HG03460 (cell line): ENCODE measurements at regions not wholly inside any gene's neighbourhood (a gene's known extent, or its start where the extent isn't known, plus 50 kb on each side); places are given as distances from the start of the nearest gene placed in this dataset.
"Not testable (repeated sequence)": the region's sequence is repeated elsewhere in the genome, so short reads cannot be mapped to it uniquely, and the experiment has no call there.

Source experiments
- ATAC-seq: cut with Tn5 transposase; IDR thresholded peaks from one replicate; pipeline ENCODE4 v1.9.1; 2021; ENCODE audit not compliant: unreplicated experiment

- not testable (repeated sequence) for ATAC-seq
Observed at GRCh38 chr4:68720723-68721122, 50.3 kb upstream of the UGT2B15 start.

GRCh38 chr4:68724426-68724825 lies 54.0 kb upstream of the UGT2B15 start:
- ATAC-seq, result no peak

- ATAC-seq, result no peak
Observed at GRCh38 chr4:68724922-68725321, 54.5 kb upstream of the UGT2B15 start.

GRCh38 chr4:68732653-68733466 lies 62.4 kb upstream of the UGT2B15 start:
- ATAC-seq, result peak; percentile 91

- ATAC-seq, result peak; percentile 68
Observed at GRCh38 chr4:68734095-68734494, 63.6 kb upstream of the UGT2B15 start.

- no peak for ATAC-seq
Observed at GRCh38 chr4:68735106-68735505, 64.7 kb upstream of the UGT2B15 start.

GRCh38 chr4:68736813-68737212 lies 66.4 kb upstream of the UGT2B15 start:
- ATAC-seq, result no peak

GRCh38 chr4:68738036-68738435 lies 67.6 kb upstream of the UGT2B15 start:
- ATAC-seq, result no peak

GRCh38 chr4:68744368-68744767 lies 71.4 kb upstream of the UGT2B10 start:
- ATAC-seq, result no peak

- no peak for ATAC-seq
Observed at GRCh38 chr4:68748181-68748991, 67.4 kb upstream of the UGT2B10 start.

GRCh38 chr4:68750555-68750954 lies 65.2 kb upstream of the UGT2B10 start:
- ATAC-seq, result no peak

- no peak for ATAC-seq
Observed at GRCh38 chr4:68751138-68751537, 64.7 kb upstream of the UGT2B10 start.

GRCh38 chr4:68765876-68766275 lies 49.9 kb upstream of the UGT2B10 start:
- ATAC-seq, result no peak
